ENCODE measurements at regions not wholly inside any gene's neighbourhood (a gene's known extent, or its start where the extent isn't known, plus 50 kb on each side); places are given as distances from the start of the nearest gene placed in this dataset.

DNA sequence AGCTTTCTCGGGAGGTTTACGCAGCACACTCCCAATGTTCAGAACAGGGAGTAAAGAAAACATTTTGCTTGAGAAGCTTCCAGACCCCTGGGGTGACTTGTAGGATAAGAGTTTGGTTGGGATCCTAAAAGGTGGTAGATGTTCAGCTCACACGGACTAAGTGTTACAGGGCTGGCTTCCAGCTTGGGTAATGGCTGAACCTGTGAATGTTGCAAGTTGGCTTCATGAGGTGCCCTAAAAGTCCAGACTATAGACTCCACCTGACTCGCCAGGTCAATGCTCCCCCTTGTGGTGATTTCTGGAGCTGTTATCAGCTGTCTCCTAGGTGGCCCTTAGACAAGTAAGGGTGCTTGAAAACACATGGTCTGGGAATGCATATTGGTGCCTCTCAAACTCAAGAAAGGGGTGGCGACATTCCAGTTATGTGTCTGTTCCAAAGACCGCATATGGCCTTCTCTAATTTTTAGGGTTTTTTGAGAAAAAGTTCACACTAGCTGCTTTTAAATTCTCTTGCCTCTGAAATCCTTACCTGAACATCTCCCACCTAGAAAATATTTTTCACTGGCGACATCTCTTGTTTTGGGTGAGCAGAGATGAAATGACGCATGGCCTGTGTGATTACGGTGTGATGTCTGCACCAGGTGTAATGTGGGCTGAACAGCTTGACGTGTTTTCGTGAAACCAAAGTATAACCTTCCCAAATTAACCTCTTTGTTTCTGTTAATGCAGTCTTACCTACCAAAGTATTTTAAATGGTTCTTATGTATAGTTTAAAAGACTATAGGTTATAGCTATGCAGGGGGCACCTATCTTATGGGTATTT, 175.7 kb upstream of the KBTBD8 start:
- DNase-seq (ENCODE audit: low read depth, low spot score) (peak; percentile 9), ATAC-seq (peak; percentile 99), FAIRE-seq (peak; percentile 76)
- H3K4me1 ChIP-seq (ENCODE audit: control insufficient read depth, insufficient read depth, low read length) = no peaks in the 10 kb centered on the region
- H3K27ac ChIP-seq (ENCODE audit: control insufficient read depth, insufficient read depth) = no peak overlapping the region
- 45% methylated on average over 11 of the region's 11 CpGs for WGBS (ENCODE audit: insufficient coverage, insufficient replicate concordance, low lambda C conversion rate, missing lambda C conversion rate)
- H3K79me2 ChIP-seq (ENCODE audit: control insufficient read depth, insufficient read depth, low read length) = no peaks in the 10 kb centered on the region
- intact Hi-C loops (cut with micrococcal nuclease; ENCODE audit: unreplicated experiment) (loop anchor here (10.0 kb wide), 1 partner anchor 1038 kb away; no protein-coding TSS in a partner anchor), in situ Hi-C loops (cut with MboI) (no loop called here)
- H3K4me3 ChIP-seq = no peak overlapping the region
- ChIA-PET POLR2A (no interaction called here), SMC1A (ENCODE audit: uncharacterized antibody, unreplicated experiment) (interaction anchor here (0.6 to 6.4 kb wide), 18 partner anchors 9 to 602 kb away, joined by 3 to 70 read pairs (median 3); partner anchors contain the start of gene SLC25A26), RAD21 (ENCODE audit: unreplicated experiment) (interaction anchor here (0.6 to 1.9 kb wide), 8 partner anchors 12 to 568 kb away, joined by 3 to 19 read pairs (median 5); no protein-coding TSS in a partner anchor), CTCF (interaction anchor here (0.6 to 9.6 kb wide), 46 partner anchors 8 to 620 kb away, joined by 3 to 149 read pairs (median 4); no protein-coding TSS in a partner anchor)
- H3K9ac ChIP-seq (ENCODE audit: control insufficient read depth, insufficient read depth, low read length) = no peak overlapping the region
- no peaks in the 10 kb centered on the region for H4K20me1 ChIP-seq (ENCODE audit: control insufficient read depth, insufficient read depth)
- H3K4me2 ChIP-seq (ENCODE audit: control insufficient read depth, insufficient read depth) = no peak overlapping the region
- no peaks in the 10 kb centered on the region for H3K36me3 ChIP-seq (ENCODE audit: control insufficient read depth in 2 of 2, insufficient read depth in 2 of 2, low read length in 1 of 2)
- no TSS peak for BruUV-seq (replicated peaks)
- no peak overlapping the region for H2AFZ ChIP-seq (ENCODE audit: control insufficient read depth, low read depth, low read length)
- peak; percentile 62; the same call in 1 of the 2 replicates for TF ChIP-seq YY1 (IDR thresholded peaks at IDR 0.05; ENCODE audit: low read depth, low read length)
- TF ChIP-seq, protein P1, sequence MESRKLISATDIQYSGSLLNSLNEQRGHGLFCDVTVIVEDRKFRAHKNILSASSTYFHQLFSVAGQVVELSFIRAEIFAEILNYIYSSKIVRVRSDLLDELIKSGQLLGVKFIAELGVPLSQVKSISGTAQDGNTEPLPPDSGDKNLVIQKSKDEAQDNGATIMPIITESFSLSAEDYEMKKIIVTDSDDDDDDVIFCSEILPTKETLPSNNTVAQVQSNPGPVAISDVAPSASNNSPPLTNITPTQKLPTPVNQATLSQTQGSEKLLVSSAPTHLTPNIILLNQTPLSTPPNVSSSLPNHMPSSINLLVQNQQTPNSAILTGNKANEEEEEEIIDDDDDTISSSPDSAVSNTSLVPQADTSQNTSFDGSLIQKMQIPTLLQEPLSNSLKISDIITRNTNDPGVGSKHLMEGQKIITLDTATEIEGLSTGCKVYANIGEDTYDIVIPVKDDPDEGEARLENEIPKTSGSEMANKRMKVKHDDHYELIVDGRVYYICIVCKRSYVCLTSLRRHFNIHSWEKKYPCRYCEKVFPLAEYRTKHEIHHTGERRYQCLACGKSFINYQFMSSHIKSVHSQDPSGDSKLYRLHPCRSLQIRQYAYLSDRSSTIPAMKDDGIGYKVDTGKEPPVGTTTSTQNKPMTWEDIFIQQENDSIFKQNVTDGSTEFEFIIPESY (IDR thresholded peaks at IDR 0.05) = no peak
- no peak for TF ChIP-seq BHLHE40 (IDR thresholded peaks at IDR 0.05; ENCODE audit: borderline replicate concordance in 1 of 2, low read depth in 2 of 2, low read length in 1 of 2)
- TF ChIP-seq RAD21 (IDR thresholded peaks at IDR 0.05; ENCODE audit: insufficient read depth, low read depth, low read length) = peak; percentile 70
- TF ChIP-seq EP300 (IDR thresholded peaks at IDR 0.05; ENCODE audit: borderline replicate concordance in 1 of 2, control insufficient read depth in 1 of 2, low read depth in 2 of 2, low read length in 2 of 2) = no peak
- TF ChIP-seq, protein P2, sequence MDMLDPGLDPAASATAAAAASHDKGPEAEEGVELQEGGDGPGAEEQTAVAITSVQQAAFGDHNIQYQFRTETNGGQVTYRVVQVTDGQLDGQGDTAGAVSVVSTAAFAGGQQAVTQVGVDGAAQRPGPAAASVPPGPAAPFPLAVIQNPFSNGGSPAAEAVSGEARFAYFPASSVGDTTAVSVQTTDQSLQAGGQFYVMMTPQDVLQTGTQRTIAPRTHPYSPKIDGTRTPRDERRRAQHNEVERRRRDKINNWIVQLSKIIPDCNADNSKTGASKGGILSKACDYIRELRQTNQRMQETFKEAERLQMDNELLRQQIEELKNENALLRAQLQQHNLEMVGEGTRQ (IDR thresholded peaks at IDR 0.05; ENCODE audit: borderline replicate concordance, low read depth, low read length) = no peak
- no peak for TF ChIP-seq RUNX3 (IDR thresholded peaks at IDR 0.05; ENCODE audit: low read length)
- TF ChIP-seq SMC3 (IDR thresholded peaks at IDR 0.05; ENCODE audit: borderline replicate concordance, low read length) = peak; percentile 85
- no peak for TF ChIP-seq SUPT20H (IDR thresholded peaks at IDR 0.05; ENCODE audit: borderline replicate concordance, control insufficient read depth, low read depth, low read length)
- TF ChIP-seq, protein P3, sequence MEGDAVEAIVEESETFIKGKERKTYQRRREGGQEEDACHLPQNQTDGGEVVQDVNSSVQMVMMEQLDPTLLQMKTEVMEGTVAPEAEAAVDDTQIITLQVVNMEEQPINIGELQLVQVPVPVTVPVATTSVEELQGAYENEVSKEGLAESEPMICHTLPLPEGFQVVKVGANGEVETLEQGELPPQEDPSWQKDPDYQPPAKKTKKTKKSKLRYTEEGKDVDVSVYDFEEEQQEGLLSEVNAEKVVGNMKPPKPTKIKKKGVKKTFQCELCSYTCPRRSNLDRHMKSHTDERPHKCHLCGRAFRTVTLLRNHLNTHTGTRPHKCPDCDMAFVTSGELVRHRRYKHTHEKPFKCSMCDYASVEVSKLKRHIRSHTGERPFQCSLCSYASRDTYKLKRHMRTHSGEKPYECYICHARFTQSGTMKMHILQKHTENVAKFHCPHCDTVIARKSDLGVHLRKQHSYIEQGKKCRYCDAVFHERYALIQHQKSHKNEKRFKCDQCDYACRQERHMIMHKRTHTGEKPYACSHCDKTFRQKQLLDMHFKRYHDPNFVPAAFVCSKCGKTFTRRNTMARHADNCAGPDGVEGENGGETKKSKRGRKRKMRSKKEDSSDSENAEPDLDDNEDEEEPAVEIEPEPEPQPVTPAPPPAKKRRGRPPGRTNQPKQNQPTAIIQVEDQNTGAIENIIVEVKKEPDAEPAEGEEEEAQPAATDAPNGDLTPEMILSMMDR (IDR thresholded peaks at IDR 0.05 in 2 of 3, conservative IDR thresholded peaks at IDR 0.05 in 1 of 3; ENCODE audit: control insufficient read depth in 2 of 3, extremely low read depth in 1 of 3, insufficient read depth in 1 of 3, low read depth in 3 of 3, low read length in 3 of 3) = peak; percentile 70 to 82 (median 77)
- TF ChIP-seq EZH2 (IDR thresholded peaks at IDR 0.05; ENCODE audit: borderline replicate concordance, control insufficient read depth, low read depth, low read length) = no peak
- no peaks in the 10 kb centered on the region for H3K27me3 ChIP-seq (replicated peaks in 1 of 2; ENCODE audit: control insufficient read depth in 2 of 2, insufficient read depth in 2 of 2, low read length in 1 of 2)
- no peaks in the 10 kb centered on the region for H3K9me3 ChIP-seq (replicated peaks; ENCODE audit: control insufficient read depth, insufficient read depth, low read length)

Data from GM12878 (cell line).